HCT116 (cell line): ENCODE measurements at regions not wholly inside any gene's neighbourhood (a gene's known extent, or its start where the extent isn't known, plus 50 kb on each side); places are given as distances from the start of the nearest gene placed in this dataset.

ENCODE experiments used
- ATAC-seq: fragments of 200-7000 bp; cut with Tn5 transposase; 2 replicates; pipeline ENCODE4 v1.9.1; 2020; ENCODE audit warnings: mild to moderate bottlenecking, moderate library complexity
- BruUV-seq: library from RNA; stranded (reverse); fragments of 400-500 nt; replicated peaks from 2 replicates; lab custom pipeline; 2021; lab: Mats Ljungman, UMichigan
- CTCF ChIA-PET: fragments of 300-600 bp; sonication (Branson Sonifier 250); formaldehyde crosslinking; loops from one replicate; lab custom pipeline; 2021; ENCODE audit warnings: antibody characterized with exemption; lab: Charles Lee
- POLR2A ChIA-PET: fragments of 300-600, 350-600 bp; sonication (Branson Sonifier 250); formaldehyde crosslinking; loops from one replicate; lab custom pipeline; 2021; ENCODE audit warnings: antibody characterized with exemption; lab: Charles Lee
- RAD21 ChIA-PET, 2 experiments: fragments of 300-600 bp; sonication (Branson Sonifier 250); formaldehyde crosslinking; loops; one replicate each; lab custom pipeline; 2023; ENCODE audit warnings: low total read pairs in 2 of 2; ENCODE audit not compliant: uncharacterized antibody in 2 of 2, unreplicated experiment in 2 of 2, low non-redundant PET in 1 of 2; lab: Charles Lee
- DNase-seq: peaks from one replicate; pipeline ENCODE4 v3.0.0-alpha.2; 2010; ENCODE audit warnings: low read depth, low spot score
- H2AFZ ChIP-seq: fragments of 200-600 bp; shearing (Covaris generic), sonication (generic); 2 replicates; pipeline ENCODE4 v1.6.1; 2017; ENCODE audit warnings: low read depth, mixed run types, mixed read lengths, antibody characterized with exemption, low read length; ENCODE audit not compliant: poor library complexity, severe bottlenecking
- H3K27ac ChIP-seq: 2 replicates; pipeline ENCODE4 v1.5.1; 2012; ENCODE audit warnings: low read depth, low read length
- H3K27me3 ChIP-seq: fragments of 200-600 bp; sonication (generic); 2 replicates; pipeline ENCODE4 v1.6.1; 2016; ENCODE audit warnings: mixed run types, low read length, mixed read lengths; ENCODE audit not compliant: insufficient read depth
- H3K36me3 ChIP-seq, 2 experiments: fragments of 200-500 bp in 1 of 2; fragments of 200-600 bp in 1 of 2; sonication (Bioruptor generic) in 1 of 2; sonication (generic) in 1 of 2; 2 replicates each; pipeline versions ENCODE4 v1.5.1 to v1.6.1; 2014 to 2016; ENCODE audit warnings: low read length in 2 of 2, inconsistent platforms in 1 of 2, mixed read lengths in 1 of 2, mixed run types in 1 of 2; ENCODE audit not compliant: insufficient read depth in 2 of 2, control insufficient read depth in 1 of 2
- H3K4me1 ChIP-seq, 2 experiments: fragments of 200-600 bp in 1 of 2; sonication (generic) in 1 of 2; 2 replicates each; pipeline versions ENCODE4 v1.5.1 to v1.6.1; 2012 to 2017; ENCODE audit warnings: low read length in 2 of 2, inconsistent platforms in 1 of 2, mild to moderate bottlenecking in 1 of 2, mixed read lengths in 1 of 2, mixed run types in 1 of 2, moderate library complexity in 1 of 2; ENCODE audit not compliant: insufficient read depth in 2 of 2, control insufficient read depth in 1 of 2
- H3K4me2 ChIP-seq: fragments of 200-600 bp; sonication (generic); 2 replicates; pipeline ENCODE4 v1.6.1; 2017; ENCODE audit warnings: mixed run types, low read length, mixed read lengths
- H3K4me3 ChIP-seq, 2 experiments: fragments of 200-600 bp in 1 of 2; sonication (generic) in 1 of 2; replicated peaks in 1 of 2; 2 replicates each; pipeline ENCODE4 v1.5.1; 2011 to 2016; ENCODE audit warnings: low read length in 2 of 2, control low read depth in 1 of 2, low read depth in 1 of 2, mild to moderate bottlenecking in 1 of 2, mixed read lengths in 1 of 2, mixed run types in 1 of 2
- H3K79me2 ChIP-seq: fragments of 200-600 bp; sonication (generic); 2 replicates; pipeline ENCODE4 v1.6.1; 2017; ENCODE audit warnings: mild to moderate bottlenecking, mixed run types, low read length, moderate library complexity, mixed read lengths; ENCODE audit not compliant: insufficient read depth
- H3K9ac ChIP-seq: fragments of 200-600 bp; sonication (generic); 2 replicates; pipeline ENCODE4 v1.6.1; 2016; ENCODE audit warnings: low read length, mixed read lengths
- H3K9me2 ChIP-seq: fragments of 200-600 bp; sonication (generic), shearing (Covaris generic); 2 replicates; pipeline ENCODE4 v1.6.1; 2017; ENCODE audit warnings: mixed run types, mild to moderate bottlenecking, moderate library complexity; ENCODE audit not compliant: insufficient read depth
- H3K9me3 ChIP-seq, 2 experiments: fragments of 200-500 bp in 1 of 2; fragments of 200-600 bp in 1 of 2; sonication (Bioruptor generic) in 1 of 2; sonication (generic) in 1 of 2; 2 replicates each; pipeline ENCODE4 v1.6.1; 2014 to 2017; ENCODE audit warnings: low read length in 2 of 2, mixed read lengths in 2 of 2, inconsistent platforms in 1 of 2, low read depth in 1 of 2, mild to moderate bottlenecking in 1 of 2, mixed run types in 1 of 2, moderate library complexity in 1 of 2; ENCODE audit not compliant: control insufficient read depth in 1 of 2, insufficient read depth in 1 of 2
- H4K20me1 ChIP-seq: fragments of 200-600 bp; sonication (generic), shearing (Covaris generic); 2 replicates; pipeline ENCODE4 v1.6.1; 2017; ENCODE audit warnings: mixed run types, mild to moderate bottlenecking, moderate library complexity; ENCODE audit not compliant: insufficient read depth
- EGR1 ChIP-seq: IDR thresholded peaks from 2 replicates; pipeline ENCODE4 v1.6.1; 2012; ENCODE audit warnings: low read depth
- ELF1 ChIP-seq: IDR thresholded peaks from 2 replicates; pipeline ENCODE4 v1.6.1; 2012; ENCODE audit warnings: low read depth, borderline replicate concordance
- EZH2phosphoT487 ChIP-seq: fragments of 200-600 bp; IDR thresholded peaks from 2 replicates; pipeline ENCODE4 v1.6.1; 2018; ENCODE audit warnings: antibody characterized with exemption, borderline replicate concordance
- JUND ChIP-seq: IDR thresholded peaks from 2 replicates; pipeline ENCODE4 v1.6.1; 2012
- RAD21 ChIP-seq: IDR thresholded peaks from 2 replicates; pipeline ENCODE4 v1.6.1; 2012; ENCODE audit warnings: low read depth, mild to moderate bottlenecking
- SP1 ChIP-seq: IDR thresholded peaks from 2 replicates; pipeline ENCODE4 v1.6.1; 2012; ENCODE audit warnings: low read depth
- TCF7L2 ChIP-seq: IDR thresholded peaks from 2 replicates; pipeline ENCODE4 v1.7.0; 2011; ENCODE audit warnings: borderline replicate concordance, inconsistent platforms; ENCODE audit not compliant: insufficient read depth, insufficient read length; ENCODE audit errors: extremely low read depth
- YY1 ChIP-seq: IDR thresholded peaks from 2 replicates; pipeline ENCODE4 v1.6.1; 2011; ENCODE audit warnings: low read length, low read depth, moderate library complexity, mild to moderate bottlenecking; ENCODE audit not compliant: insufficient replicate concordance; ENCODE audit errors: extremely low read depth
- ZFX ChIP-seq: fragments of 450-650 bp; IDR thresholded peaks from 2 replicates; pipeline ENCODE4 v1.6.1; 2017
- ZNF274 ChIP-seq: fragments of 200-500 bp; sonication (Bioruptor generic); IDR thresholded peaks from 2 replicates; pipeline ENCODE4 v1.6.1; 2014; ENCODE audit warnings: mild to moderate bottlenecking, low read depth, low read length, inconsistent platforms
- intact Hi-C: fragments of 100-400 bp; cut with micrococcal nuclease; formaldehyde crosslinking; loops from 2 replicates; pipeline ENCODE4 v1.10.0; 2022
- TF ChIP-seq, protein P1 (sequence below): IDR thresholded peaks from 2 replicates; pipeline ENCODE4 v1.6.1; 2011; ENCODE audit warnings: mild to moderate bottlenecking, low read length, moderate library complexity; ENCODE audit not compliant: insufficient replicate concordance; ENCODE audit errors: extremely low read depth
- TF ChIP-seq, protein P2 (sequence below): IDR thresholded peaks from 2 replicates; pipeline ENCODE4 v1.6.1; 2012
- TF ChIP-seq, protein P3 (sequence below), 3 experiments: fragments of 200-600 bp in 1 of 3; sonication (generic) in 1 of 3; IDR thresholded peaks in 2 of 3; conservative IDR thresholded peaks in 1 of 3; 2 replicates each; pipeline ENCODE4 v1.5.1; 2012 to 2017; ENCODE audit warnings: low read depth in 2 of 3, low read length in 2 of 3, antibody characterized with exemption in 1 of 3, borderline replicate concordance in 1 of 3, control low read depth in 1 of 3, mild to moderate bottlenecking in 1 of 3, mixed read lengths in 1 of 3, mixed run types in 1 of 3, moderate library complexity in 1 of 3; ENCODE audit not compliant: insufficient read depth in 1 of 3

DNA sequence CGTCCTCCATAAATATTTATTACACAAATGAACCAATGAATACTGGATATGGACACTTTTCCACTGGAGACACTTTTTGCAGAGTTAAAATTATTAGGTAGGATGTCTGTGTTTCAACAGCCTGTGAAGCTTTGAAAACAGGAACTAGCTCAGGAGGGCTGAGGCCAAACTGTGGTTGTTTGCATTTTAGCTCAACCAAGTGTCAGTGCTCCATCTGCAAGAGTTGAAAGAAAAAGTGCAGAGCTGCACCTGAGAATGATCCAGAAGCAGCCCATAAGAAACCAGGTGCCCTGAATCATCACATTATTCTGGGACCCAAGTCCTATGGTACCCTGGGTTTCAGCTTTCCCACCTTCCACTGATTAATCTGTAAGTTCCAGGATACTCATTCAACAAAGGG is 180.4 kb downstream of the TRIB2 start (continued):
- TF ChIP-seq, protein P1, sequence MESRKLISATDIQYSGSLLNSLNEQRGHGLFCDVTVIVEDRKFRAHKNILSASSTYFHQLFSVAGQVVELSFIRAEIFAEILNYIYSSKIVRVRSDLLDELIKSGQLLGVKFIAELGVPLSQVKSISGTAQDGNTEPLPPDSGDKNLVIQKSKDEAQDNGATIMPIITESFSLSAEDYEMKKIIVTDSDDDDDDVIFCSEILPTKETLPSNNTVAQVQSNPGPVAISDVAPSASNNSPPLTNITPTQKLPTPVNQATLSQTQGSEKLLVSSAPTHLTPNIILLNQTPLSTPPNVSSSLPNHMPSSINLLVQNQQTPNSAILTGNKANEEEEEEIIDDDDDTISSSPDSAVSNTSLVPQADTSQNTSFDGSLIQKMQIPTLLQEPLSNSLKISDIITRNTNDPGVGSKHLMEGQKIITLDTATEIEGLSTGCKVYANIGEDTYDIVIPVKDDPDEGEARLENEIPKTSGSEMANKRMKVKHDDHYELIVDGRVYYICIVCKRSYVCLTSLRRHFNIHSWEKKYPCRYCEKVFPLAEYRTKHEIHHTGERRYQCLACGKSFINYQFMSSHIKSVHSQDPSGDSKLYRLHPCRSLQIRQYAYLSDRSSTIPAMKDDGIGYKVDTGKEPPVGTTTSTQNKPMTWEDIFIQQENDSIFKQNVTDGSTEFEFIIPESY, result no peak
- TF ChIP-seq YY1, result no peak
- TF ChIP-seq ZFX, result no peak
- TF ChIP-seq SP1, result no peak
- TF ChIP-seq RAD21, result no peak
- no peak for TF ChIP-seq TCF7L2

DNA sequence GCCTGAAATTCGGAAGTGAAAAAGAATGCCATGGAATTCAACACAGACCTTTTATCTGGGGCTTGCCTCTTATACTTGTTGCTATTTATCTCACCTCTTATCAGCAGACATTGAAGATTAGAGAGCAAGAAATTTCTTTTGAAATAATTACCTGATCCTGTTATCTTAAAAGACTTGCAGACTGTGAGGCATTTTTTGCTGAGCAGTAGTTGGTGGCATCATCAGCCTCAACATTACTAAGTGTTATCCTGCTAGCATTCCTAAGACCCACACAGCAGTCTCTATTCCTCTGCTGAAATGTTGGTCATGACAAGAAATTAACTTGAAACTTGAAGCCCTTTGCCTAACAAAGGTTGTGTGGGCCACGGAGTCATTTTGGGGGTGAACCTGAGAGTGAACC is 186.5 kb downstream of the TRIB2 start:
- ATAC-seq (no peak), DNase-seq (no peak)
- no peak overlapping the region for H3K27ac ChIP-seq
- no peaks in the 10 kb centered on the region for H3K9me2 ChIP-seq
- H3K4me1 ChIP-seq, result no peaks in the 10 kb centered on the region
- ChIA-PET CTCF (no interaction called here), POLR2A (no interaction called here), RAD21 (no interaction called here)
- TF ChIP-seq, protein P1, result no peak
- no peak for TF ChIP-seq JUND
- TF ChIP-seq SP1, result no peak
- TF ChIP-seq, protein P2, sequence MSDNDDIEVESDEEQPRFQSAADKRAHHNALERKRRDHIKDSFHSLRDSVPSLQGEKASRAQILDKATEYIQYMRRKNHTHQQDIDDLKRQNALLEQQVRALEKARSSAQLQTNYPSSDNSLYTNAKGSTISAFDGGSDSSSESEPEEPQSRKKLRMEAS, result no peak
- TF ChIP-seq ZFX, result no peak
- TF ChIP-seq, protein P3, sequence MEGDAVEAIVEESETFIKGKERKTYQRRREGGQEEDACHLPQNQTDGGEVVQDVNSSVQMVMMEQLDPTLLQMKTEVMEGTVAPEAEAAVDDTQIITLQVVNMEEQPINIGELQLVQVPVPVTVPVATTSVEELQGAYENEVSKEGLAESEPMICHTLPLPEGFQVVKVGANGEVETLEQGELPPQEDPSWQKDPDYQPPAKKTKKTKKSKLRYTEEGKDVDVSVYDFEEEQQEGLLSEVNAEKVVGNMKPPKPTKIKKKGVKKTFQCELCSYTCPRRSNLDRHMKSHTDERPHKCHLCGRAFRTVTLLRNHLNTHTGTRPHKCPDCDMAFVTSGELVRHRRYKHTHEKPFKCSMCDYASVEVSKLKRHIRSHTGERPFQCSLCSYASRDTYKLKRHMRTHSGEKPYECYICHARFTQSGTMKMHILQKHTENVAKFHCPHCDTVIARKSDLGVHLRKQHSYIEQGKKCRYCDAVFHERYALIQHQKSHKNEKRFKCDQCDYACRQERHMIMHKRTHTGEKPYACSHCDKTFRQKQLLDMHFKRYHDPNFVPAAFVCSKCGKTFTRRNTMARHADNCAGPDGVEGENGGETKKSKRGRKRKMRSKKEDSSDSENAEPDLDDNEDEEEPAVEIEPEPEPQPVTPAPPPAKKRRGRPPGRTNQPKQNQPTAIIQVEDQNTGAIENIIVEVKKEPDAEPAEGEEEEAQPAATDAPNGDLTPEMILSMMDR (IDR thresholded peaks at IDR 0.05 in 2 of 3, conservative IDR thresholded peaks at IDR 0.05 in 1 of 3; ENCODE audit: borderline replicate concordance in 1 of 3, insufficient read depth in 1 of 3, low read depth in 2 of 3, low read length in 2 of 3), result no peak
- TF ChIP-seq ZNF274, result no peak
- no peak for TF ChIP-seq ELF1
- no peak for TF ChIP-seq EZH2phosphoT487
- TF ChIP-seq EGR1, result no peak
- no peak for TF ChIP-seq YY1
- no peaks in the 10 kb centered on the region for H3K36me3 ChIP-seq
- BruUV-seq, result no TSS peak
- H3K4me2 ChIP-seq, result no peak overlapping the region
- no peaks in the 10 kb centered on the region for H4K20me1 ChIP-seq
- no peaks in the 10 kb centered on the region for H3K27me3 ChIP-seq
- no peak overlapping the region for H2AFZ ChIP-seq
- intact Hi-C loops, result no loop called here
- H3K79me2 ChIP-seq, result no peaks in the 10 kb centered on the region
- no peaks in the 10 kb centered on the region for H3K9me3 ChIP-seq
- no peak overlapping the region for H3K9ac ChIP-seq
- H3K4me3 ChIP-seq, result no peak overlapping the region
